Stomach (tissue), 8 donors: ENCODE measurements at regions not wholly inside any gene's neighbourhood (a gene's known extent, or its start where the extent isn't known, plus 50 kb on each side); places are given as distances from the start of the nearest gene placed in this dataset.

Experiments used
- DNase-seq, 2 donors: peaks; one replicate each; pipeline versions ENCODE4 v3.0.0 to v3.0.0-alpha.2; 2013 to 2019
- H3K27ac ChIP-seq, 5 donors: fragments of 200-600 bp in 4 of 5; sonication (generic) in 4 of 5; one replicate each; pipeline ENCODE4 v1.5.1; 2013 to 2019; ENCODE audit warnings: mild to moderate bottlenecking in 1 of 5, moderate library complexity in 1 of 5
- H3K27me3 ChIP-seq, 3 donors: fragments of 200-600 bp; sonication (generic); one replicate each; pipeline ENCODE4 v1.5.1; 2017 to 2019; ENCODE audit warnings: mixed run types in 1 of 3
- H3K36me3 ChIP-seq, 4 donors: fragments of 200-600 bp; sonication (generic); 1 replicate in 3 of 4; 2 replicates in 1 of 4; pipeline ENCODE4 v1.5.1; 2016 to 2019
- H3K4me1 ChIP-seq, 4 donors: fragments of 200-600 bp; sonication (generic); one replicate each; pipeline ENCODE4 v1.5.1; 2016 to 2019
- H3K4me3 ChIP-seq, 4 donors: fragments of 200-600 bp; sonication (generic) in 3 of 4; one replicate each; pipeline ENCODE4 v1.5.1; 2016 to 2019; ENCODE audit warnings: mild to moderate bottlenecking in 1 of 4
- H3K9me3 ChIP-seq, 4 donors: fragments of 200-600 bp; sonication (generic); one replicate each; pipeline ENCODE4 v1.5.1; 2016 to 2019
- CTCF ChIP-seq, 7 experiments: fragments of 450-650 bp in 4 of 7; fragments of 200-600 bp in 3 of 7; sonication (generic) in 3 of 7; IDR thresholded peaks; one replicate each; pipeline ENCODE4 v1.5.1; 2016 to 2019; ENCODE audit warnings: antibody characterized with exemption in 7 of 7, control low read depth in 2 of 7, mild to moderate bottlenecking in 1 of 7
- EP300 ChIP-seq: sonication (generic); formaldehyde crosslinking; IDR thresholded peaks from one replicate; pipeline ENCODE4 v1.6.1; 2017; ENCODE audit warnings: antibody characterized with exemption
- POLR2A ChIP-seq, 4 donors: fragments of 450-650 bp; IDR thresholded peaks; one replicate each; pipeline ENCODE4 v1.6.1; 2016; ENCODE audit warnings: antibody characterized with exemption in 4 of 4, control low read depth in 2 of 4, mild to moderate bottlenecking in 1 of 4, moderate library complexity in 1 of 4
- POLR2AphosphoS5 ChIP-seq, 3 donors: sonication (generic); formaldehyde crosslinking; IDR thresholded peaks; one replicate each; pipeline ENCODE4 v1.6.1; 2016; ENCODE audit warnings: antibody characterized with exemption in 3 of 3
- WGBS, 5 donors: extraction: QIAGEN DNeasy Blood & Tissue Kit in 3 of 5; methylation state at CpG; one replicate each; pipeline versions ENCODE4 v1.1.5 to v1.1.7; 2013 to 2018; 5-methylcytosine and 5-hydroxymethylcytosine counted together
- intact Hi-C: fragments of 100-400 bp; cut with DNase I; formaldehyde crosslinking; loops from one replicate; pipeline ENCODE4 v1.15.1; 2023; ENCODE audit warnings: low total_unique reads
- donor health status: healthy with polysubstance abuse.
- donor health status: Bipolar disorder and iron deficiency.
- donor health status: healthy.

- intact Hi-C loops: no loop called here
- TF ChIP-seq POLR2A (IDR thresholded peaks at IDR 0.05) (no peak), POLR2AphosphoS5 (IDR thresholded peaks at IDR 0.05) (no peak), CTCF (IDR thresholded peaks at IDR 0.05) (no peak), EP300 (no peak)
- H3K27ac ChIP-seq: peak overlapping the region; percentile 9 to 90 (median 88)
- H3K4me3 ChIP-seq: no peak overlapping the region
- no peaks in the 10 kb centered on the region for H3K9me3 ChIP-seq
- H3K4me1 ChIP-seq: peaks cover 33 to 67% (median 52%) of the 10 kb centered on the region in 4 donors
- peaks cover 0 to 5% (median 0%) of the 10 kb centered on the region in 4 donors for H3K36me3 ChIP-seq
- 67 to 78% (median 73%) methylated on average over 2 of the region's 2 CpGs for WGBS, 5 donors
- DNase-seq: no peak
- no peaks in the 10 kb centered on the region for H3K27me3 ChIP-seq
These were observed 117.1 kb upstream of the IPO9 start for GRCh38 chr1:201711811-201712210.

- H3K4me3 ChIP-seq: no peak overlapping the region
- peaks cover 0 to 7% (median 0%) of the 10 kb centered on the region in 4 donors for H3K36me3 ChIP-seq
- intact Hi-C loops: no loop called here
- TF ChIP-seq POLR2AphosphoS5 (IDR thresholded peaks at IDR 0.05) (no peak), EP300 (no peak), CTCF (IDR thresholded peaks at IDR 0.05) (no peak), POLR2A (IDR thresholded peaks at IDR 0.05) (no peak)
- H3K27me3 ChIP-seq: no peaks in the 10 kb centered on the region
- peaks cover 33 to 70% (median 52%) of the 10 kb centered on the region in 4 donors for H3K4me1 ChIP-seq
- H3K27ac ChIP-seq: peak overlapping the region; percentile 45 to 90 (median 88)
- 62 to 78% (median 68%) methylated on average over 6 to 7 of the region's 7 CpGs for WGBS, 5 donors
- DNase-seq: no peak
- no peaks in the 10 kb centered on the region for H3K9me3 ChIP-seq
These were observed 116.4 kb upstream of the IPO9 start for GRCh38 chr1:201712387-201713085.

GRCh38 chr1:201713086-201713810 lies 115.7 kb upstream of the IPO9 start:
- Histone ChIP-seq H3K36me3 (peaks cover 0 to 9% (median 0%) of the 10 kb centered on the region in 4 donors), H3K4me1 (peaks cover 33 to 71% (median 50%) of the 10 kb centered on the region in 4 donors), H3K9me3 (no peaks in the 10 kb centered on the region), H3K27me3 (no peaks in the 10 kb centered on the region), H3K27ac (peak overlapping the region; percentile 79 to 90 (median 88)), H3K4me3 (no peak overlapping the region)
- no peak for TF ChIP-seq CTCF (IDR thresholded peaks at IDR 0.05)
- TF ChIP-seq EP300: peak; percentile 70
- TF ChIP-seq POLR2AphosphoS5 (IDR thresholded peaks at IDR 0.05): peak; percentile 90 to 96 (median 92)
- intact Hi-C loops: no loop called here
- peak; percentile 83 to 91 for DNase-seq
- 31 to 46% (median 40%) methylated on average over 3 of the region's 3 CpGs for WGBS, 5 donors

- Histone ChIP-seq H3K9me3 (no peaks in the 10 kb centered on the region), H3K4me1 (peaks cover 39 to 77% (median 58%) of the 10 kb centered on the region in 4 donors), H3K27me3 (no peaks in the 10 kb centered on the region), H3K4me3 (no peak overlapping the region), H3K27ac (peak overlapping the region; percentile 79 to 90 (median 88)), H3K36me3 (peaks cover 0 to 17% (median 2%) of the 10 kb centered on the region in 4 donors)
- peak; percentile 70 to 87 for DNase-seq
- intact Hi-C loops: no loop called here
- TF ChIP-seq POLR2A (IDR thresholded peaks at IDR 0.05) (no peak), POLR2AphosphoS5 (IDR thresholded peaks at IDR 0.05) (peak; percentile 66 to 91 (median 78)), EP300 (no peak), CTCF (IDR thresholded peaks at IDR 0.05) (no peak)
- WGBS, 5 donors: 47 to 60% (median 51%) methylated on average over 9 of the region's 9 CpGs
These were observed 114.2 kb upstream of the IPO9 start for GRCh38 chr1:201714542-201715329.
